Thymus (tissue), 11 donors: ENCODE measurements at regions not wholly inside any gene's neighbourhood (a gene's known extent, or its start where the extent isn't known, plus 50 kb on each side); places are given as distances from the start of the nearest gene placed in this dataset.

ENCODE experiments used
- DNase-seq, 9 donors: peaks; one replicate each; pipeline ENCODE4 v3.0.0-alpha.2; 2013; ENCODE audit warnings: low spot score in 9 of 9, low read depth in 6 of 9, missing footprints in 1 of 9
- H3K27ac ChIP-seq, 2 donors: one replicate each; pipeline ENCODE4 v1.5.1; 2013; ENCODE audit warnings: control low read depth in 1 of 2, low read depth in 1 of 2, low read length in 1 of 2, mild to moderate bottlenecking in 1 of 2, moderate library complexity in 1 of 2
- H3K27me3 ChIP-seq, 2 donors: one replicate each; pipeline ENCODE4 v1.5.1; 2013; ENCODE audit warnings: low read length in 1 of 2; ENCODE audit not compliant: control insufficient read depth in 2 of 2, insufficient read depth in 1 of 2
- H3K36me3 ChIP-seq, 2 donors: one replicate each; pipeline ENCODE4 v1.5.1; 2013; ENCODE audit warnings: low read length in 1 of 2, mild to moderate bottlenecking in 1 of 2, moderate library complexity in 1 of 2; ENCODE audit not compliant: control insufficient read depth in 2 of 2, insufficient read depth in 2 of 2
- H3K4me1 ChIP-seq, 2 donors: one replicate each; pipeline ENCODE4 v1.5.1; 2013; ENCODE audit warnings: low read length in 2 of 2; ENCODE audit not compliant: control insufficient read depth in 2 of 2, insufficient read depth in 2 of 2
- H3K4me3 ChIP-seq, 2 donors: one replicate each; pipeline ENCODE4 v1.5.1; 2013; ENCODE audit warnings: low read length in 2 of 2, control low read depth in 1 of 2, mild to moderate bottlenecking in 1 of 2
- H3K9me3 ChIP-seq, 2 donors: one replicate each; pipeline ENCODE4 v1.5.1; 2013; ENCODE audit warnings: low read length in 1 of 2, mild to moderate bottlenecking in 1 of 2; ENCODE audit not compliant: control insufficient read depth in 2 of 2, insufficient read depth in 1 of 2
- WGBS: extraction: QIAGEN DNeasy Blood & Tissue Kit; methylation state at CpG from one replicate; pipeline ENCODE4 v1.1.7; 2013; 5-methylcytosine and 5-hydroxymethylcytosine counted together
- donor health status: healthy.

GRCh38 chr1:192914092-192914491 lies 105.3 kb downstream of the RGS2 start:
- Histone ChIP-seq H3K4me1 (no peaks in the 10 kb centered on the region), H3K9me3 (peaks cover 0 to 1% of the 10 kb centered on the region in 2 donors), H3K27me3 (no peaks in the 10 kb centered on the region), H3K4me3 (no peak overlapping the region), H3K27ac (no peak overlapping the region), H3K36me3 (no peaks in the 10 kb centered on the region)
- DNase-seq: no peak
- WGBS: 100% methylated on average over 1 of the region's 1 CpG

DNA sequence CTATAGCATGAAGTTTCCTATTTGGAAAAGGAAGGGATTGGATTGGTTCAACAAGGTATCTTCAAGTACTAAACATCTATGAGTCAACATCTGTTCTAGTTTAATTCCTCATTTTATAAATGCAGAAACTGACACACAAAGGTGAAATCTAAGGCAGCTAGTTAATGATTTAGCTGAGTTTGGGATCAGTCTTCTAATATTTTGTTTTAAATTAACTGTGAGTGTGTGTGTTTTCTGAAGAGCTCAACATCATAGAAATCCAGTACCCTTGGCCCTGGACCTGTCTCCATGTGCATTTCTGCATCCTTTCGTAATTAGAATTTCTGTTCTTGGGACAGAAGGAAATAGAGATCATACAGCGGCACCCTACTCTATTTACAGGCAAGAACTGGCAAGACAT lies 105.9 kb downstream of the RGS2 start:
- Histone ChIP-seq H3K36me3 (no peaks in the 10 kb centered on the region), H3K4me3 (no peak overlapping the region), H3K27me3 (no peaks in the 10 kb centered on the region), H3K9me3 (peaks cover 0 to 1% of the 10 kb centered on the region in 2 donors), H3K4me1 (no peaks in the 10 kb centered on the region), H3K27ac (no peak overlapping the region)
- 98% methylated on average over 2 of the region's 2 CpGs for WGBS
- DNase-seq: no peak

- Histone ChIP-seq H3K27me3 (no peaks in the 10 kb centered on the region), H3K4me3 (no peak overlapping the region), H3K27ac (no peak overlapping the region), H3K36me3 (no peaks in the 10 kb centered on the region), H3K9me3 (peaks cover 0 to 1% of the 10 kb centered on the region in 2 donors), H3K4me1 (no peaks in the 10 kb centered on the region)
- WGBS: 90% methylated on average over 1 of the region's 1 CpG
- DNase-seq: no peak
Observed at GRCh38 chr1:192916021-192916420, 107.2 kb downstream of the RGS2 start.

GRCh38 chr1:192918259-192918658 lies 109.4 kb downstream of the RGS2 start:
- H3K9me3 ChIP-seq: peaks cover 0 to 1% of the 10 kb centered on the region in 2 donors
- WGBS: 96% methylated on average over 1 of the region's 1 CpG
- H3K27me3 ChIP-seq: no peaks in the 10 kb centered on the region
- no peak overlapping the region for H3K4me3 ChIP-seq
- DNase-seq: no peak
- no peaks in the 10 kb centered on the region for H3K36me3 ChIP-seq
- no peaks in the 10 kb centered on the region for H3K4me1 ChIP-seq
- H3K27ac ChIP-seq: no peak overlapping the region

GRCh38 chr1:192920412-192920811 lies 111.6 kb downstream of the RGS2 start:
- no peak for DNase-seq
- Histone ChIP-seq H3K4me1 (no peaks in the 10 kb centered on the region), H3K27me3 (no peaks in the 10 kb centered on the region), H3K36me3 (no peaks in the 10 kb centered on the region), H3K4me3 (no peak overlapping the region), H3K9me3 (peaks cover 0 to 1% of the 10 kb centered on the region in 2 donors), H3K27ac (no peak overlapping the region)
- WGBS: 80% methylated on average over 3 of the region's 3 CpGs

DNA sequence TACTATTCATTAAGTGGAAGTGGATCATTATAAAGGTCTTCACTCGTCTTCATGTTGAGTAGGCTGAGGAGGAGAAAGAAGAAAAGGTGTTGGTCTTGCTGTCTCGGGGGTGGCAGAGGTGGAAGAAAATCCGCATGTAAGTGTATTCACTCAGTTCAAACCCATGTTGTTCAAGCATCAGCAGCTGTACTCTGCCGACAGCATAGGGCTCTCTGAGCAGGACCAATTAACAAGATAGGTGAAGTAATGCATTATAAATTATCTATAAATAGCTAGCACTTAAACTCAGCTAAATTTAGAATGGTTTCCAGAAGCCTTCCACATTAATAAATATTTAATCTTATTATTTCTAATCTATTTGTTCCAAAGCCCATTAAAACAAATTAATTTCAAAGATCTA lies 116.8 kb downstream of the RGS2 start:
- 98% methylated on average over 4 of the region's 4 CpGs for WGBS
- no peak for DNase-seq
- no peak overlapping the region for H3K27ac ChIP-seq
- H3K4me3 ChIP-seq: no peak overlapping the region
- H3K4me1 ChIP-seq: no peaks in the 10 kb centered on the region
- H3K9me3 ChIP-seq: no peaks in the 10 kb centered on the region
- H3K27me3 ChIP-seq: no peaks in the 10 kb centered on the region
- H3K36me3 ChIP-seq: no peaks in the 10 kb centered on the region

DNA sequence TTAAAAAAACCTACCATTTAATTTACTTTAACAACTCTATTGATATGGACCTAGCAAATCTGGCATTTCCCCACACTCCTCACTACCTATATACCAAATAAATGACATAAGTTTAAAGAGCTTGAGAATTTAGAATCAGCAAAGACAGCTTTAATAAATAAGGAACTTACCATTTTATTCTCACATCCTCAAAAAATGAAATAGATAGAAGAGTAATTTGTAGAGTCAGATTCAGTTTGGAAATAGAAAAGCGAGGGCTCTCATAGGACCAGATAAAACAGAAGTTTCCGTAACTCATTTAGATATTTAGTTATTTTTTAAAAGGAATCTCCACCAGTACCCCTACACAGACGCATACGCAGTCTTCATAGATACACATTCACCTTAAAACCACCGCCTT lies 117.9 kb downstream of the RGS2 start:
- 98% methylated on average over 5 of the region's 5 CpGs for WGBS
- H3K4me3 ChIP-seq: no peak overlapping the region
- H3K4me1 ChIP-seq: no peaks in the 10 kb centered on the region
- no peaks in the 10 kb centered on the region for H3K27me3 ChIP-seq
- H3K9me3 ChIP-seq: no peaks in the 10 kb centered on the region
- no peak overlapping the region for H3K27ac ChIP-seq
- H3K36me3 ChIP-seq: no peaks in the 10 kb centered on the region
- DNase-seq: no peak

DNA sequence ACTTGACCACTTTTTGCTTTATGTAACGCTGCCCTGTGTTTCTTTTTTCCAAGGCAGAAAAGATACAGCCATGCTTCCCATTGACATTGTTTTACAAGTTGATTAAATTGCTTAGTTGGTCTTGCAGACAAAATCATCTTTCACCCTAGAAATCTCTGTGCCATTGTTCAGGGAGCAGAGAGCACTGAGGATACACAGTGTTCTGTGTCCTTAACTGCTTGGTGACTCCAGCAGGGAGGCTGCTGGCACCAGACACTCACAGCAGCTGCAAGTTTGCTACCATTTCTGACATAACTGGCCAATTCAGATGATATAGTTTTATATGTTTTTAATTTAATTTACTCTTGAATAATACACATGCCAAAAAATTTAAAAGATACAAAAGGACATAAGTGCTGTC lies 118.7 kb downstream of the RGS2 start:
- Histone ChIP-seq H3K36me3 (no peaks in the 10 kb centered on the region), H3K27me3 (no peaks in the 10 kb centered on the region), H3K9me3 (no peaks in the 10 kb centered on the region), H3K4me3 (no peak overlapping the region), H3K4me1 (no peaks in the 10 kb centered on the region), H3K27ac (no peak overlapping the region)
- DNase-seq: no peak
- WGBS: 94% methylated on average over 1 of the region's 1 CpG

DNA sequence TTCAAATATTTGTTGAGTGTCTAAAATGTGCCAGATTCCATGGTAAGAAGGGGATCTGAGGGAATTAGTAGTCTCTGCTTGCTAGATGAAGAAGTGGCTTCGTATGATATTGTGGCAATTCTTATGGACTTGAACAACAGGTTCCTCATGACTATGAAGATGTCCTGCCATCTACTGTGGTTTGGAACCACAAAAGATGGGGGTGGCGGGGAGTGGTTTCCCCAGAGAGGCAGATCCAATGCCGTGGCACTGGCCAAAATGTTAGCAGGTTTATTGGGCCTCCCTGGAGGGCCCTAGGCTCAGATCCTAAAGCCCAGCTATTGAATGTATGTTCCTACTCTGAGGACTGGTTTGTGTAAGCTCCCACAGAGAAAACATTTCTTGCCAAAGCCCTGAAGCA lies 120.8 kb downstream of the RGS2 start:
- no peak overlapping the region for H3K27ac ChIP-seq
- no peak for DNase-seq
- H3K4me3 ChIP-seq: no peak overlapping the region
- H3K9me3 ChIP-seq: no peaks in the 10 kb centered on the region
- H3K27me3 ChIP-seq: no peaks in the 10 kb centered on the region
- no peaks in the 10 kb centered on the region for H3K4me1 ChIP-seq
- H3K36me3 ChIP-seq: no peaks in the 10 kb centered on the region
- WGBS: 83% methylated on average over 3 of the region's 3 CpGs

DNA sequence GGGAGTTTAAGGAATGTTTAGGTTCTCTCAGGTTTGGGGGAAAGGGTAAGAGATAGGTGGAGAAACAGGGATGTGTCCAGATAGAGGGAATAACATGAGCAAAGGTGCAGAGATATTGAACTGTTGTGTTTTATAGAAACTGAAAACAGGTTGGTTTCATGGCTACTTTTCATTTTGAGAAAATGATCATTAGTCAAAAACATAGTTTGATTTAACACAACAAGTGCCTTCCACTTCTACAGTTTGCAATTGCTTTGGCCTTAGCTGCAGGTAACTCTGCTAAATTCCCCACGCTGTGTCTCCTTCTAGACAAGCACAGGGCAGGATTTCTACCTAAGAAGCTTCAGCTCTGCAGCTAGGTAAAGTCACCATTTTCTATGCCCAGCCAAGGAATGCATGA lies 124.9 kb downstream of the RGS2 start:
- no peak overlapping the region for H3K4me3 ChIP-seq
- no peak overlapping the region for H3K27ac ChIP-seq
- H3K36me3 ChIP-seq: no peaks in the 10 kb centered on the region
- H3K9me3 ChIP-seq: no peaks in the 10 kb centered on the region
- no peaks in the 10 kb centered on the region for H3K4me1 ChIP-seq
- no peak for DNase-seq
- WGBS: 95% methylated on average over 1 of the region's 1 CpG
- H3K27me3 ChIP-seq: no peaks in the 10 kb centered on the region
